Jurkat, Clone E6-1 (cell line): ENCODE measurements at regions not wholly inside any gene's neighbourhood (a gene's known extent, or its start where the extent isn't known, plus 50 kb on each side); places are given as distances from the start of the nearest gene placed in this dataset.

Source experiments
- DNase-seq: peaks from one replicate; pipeline ENCODE4 v3.0.0-alpha.2; 2011; ENCODE audit warnings: low read depth, low spot score
- H3K4me3 ChIP-seq: 2 replicates; pipeline ENCODE4 v1.5.1; 2011; ENCODE audit warnings: mild to moderate bottlenecking, low read length, control low read depth, moderate library complexity

- no peak overlapping the region for H3K4me3 ChIP-seq
- no peak for DNase-seq
These were observed 51.7 kb upstream of the RARB start for GRCh38 chr3:25376340-25376739.

DNA sequence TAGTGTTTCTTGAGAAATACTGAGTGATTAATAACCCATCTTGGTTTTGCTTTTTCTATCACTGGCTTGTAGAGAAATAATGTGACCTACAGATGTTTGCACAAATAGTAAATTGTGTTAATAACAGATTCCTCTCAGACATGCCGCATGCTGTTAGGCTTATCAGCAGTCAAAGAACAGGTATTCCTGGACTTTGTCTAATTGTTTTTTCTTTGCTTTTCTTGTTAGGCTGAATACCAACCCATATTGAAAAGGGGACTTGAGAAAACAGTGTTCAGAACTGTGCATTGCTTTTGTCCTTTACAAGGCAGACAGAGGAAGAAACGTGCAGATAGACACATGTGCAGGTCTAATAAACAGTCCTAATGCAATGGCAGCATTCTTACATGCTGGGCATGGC is 51.0 kb upstream of the RARB start:
- DNase-seq, result no peak
- no peak overlapping the region for H3K4me3 ChIP-seq
